Effector memory CD8-positive, alpha-beta T cell (primary cell): ENCODE measurements at regions not wholly inside any gene's neighbourhood (a gene's known extent, or its start where the extent isn't known, plus 50 kb on each side); places are given as distances from the start of the nearest gene placed in this dataset.
"Not testable (repeated sequence)": the region's sequence is repeated elsewhere in the genome, so short reads cannot be mapped to it uniquely, and the experiment has no call there.

ENCODE experiments used
- ATAC-seq: fragments of 150-1000 bp; cut with Tn5 transposase; replicated peaks from 2 replicates; pipeline ENCODE4 v1.10.0; 2021; ENCODE audit warnings: mild to moderate bottlenecking, moderate library complexity
- DNase-seq, 3 experiments: peaks; one replicate each; pipeline ENCODE4 v3.0.0; 2021
- H3K27ac Mint-ChIP-seq, 2 donors: one replicate each; pipeline ENCODE4 v1.8.0; 2022; ENCODE audit warnings: mild to moderate bottlenecking in 2 of 2, mixed read lengths in 2 of 2, moderate library complexity in 2 of 2
- H3K27me3 Mint-ChIP-seq, 2 donors: one replicate each; pipeline ENCODE4 v1.8.0; 2022; ENCODE audit warnings: mixed read lengths in 2 of 2
- H3K36me3 Mint-ChIP-seq: one replicate; pipeline ENCODE4 v1.8.0; 2022; ENCODE audit warnings: mild to moderate bottlenecking, moderate library complexity, mixed read lengths; ENCODE audit not compliant: insufficient read depth
- H3K4me1 Mint-ChIP-seq, 2 donors: one replicate each; pipeline ENCODE4 v1.8.0; 2022; ENCODE audit warnings: low read depth in 2 of 2, mixed read lengths in 2 of 2
- H3K4me3 Mint-ChIP-seq, 2 donors: one replicate each; pipeline ENCODE4 v1.8.0; 2022; ENCODE audit warnings: mild to moderate bottlenecking in 2 of 2, mixed read lengths in 2 of 2, moderate library complexity in 2 of 2
- H3K9me3 Mint-ChIP-seq, 2 donors: one replicate each; pipeline ENCODE4 v1.8.0; 2022; ENCODE audit warnings: mixed read lengths in 2 of 2

- H3K4me3 Mint-ChIP-seq = no peak overlapping the region
- ATAC-seq (no peak), DNase-seq (no peak)
- H3K27ac Mint-ChIP-seq = no peak overlapping the region
- H3K27me3 Mint-ChIP-seq = no peaks in the 10 kb centered on the region
- H3K36me3 Mint-ChIP-seq = no peaks in the 10 kb centered on the region
- H3K9me3 Mint-ChIP-seq = peaks cover 0 to 4% of the 10 kb centered on the region in 2 donors
- H3K4me1 Mint-ChIP-seq = no peaks in the 10 kb centered on the region
Observed at GRCh38 chr7:82616059-82616728, 172.6 kb upstream of the CACNA2D1 start.

GRCh38 chr7:82615527-82615926, 171.9 kb upstream of the CACNA2D1 start:
- Mint-ChIP-seq H3K36me3 (no peaks in the 10 kb centered on the region), H3K27me3 (no peaks in the 10 kb centered on the region), H3K9me3 (peaks cover 0 to 3% of the 10 kb centered on the region in 2 donors), H3K4me1 (no peaks in the 10 kb centered on the region), H3K4me3 (no peak overlapping the region), H3K27ac (no peak overlapping the region)
- DNase-seq = no peak
- no peak for ATAC-seq

GRCh38 chr7:82609746-82610145, 166.2 kb upstream of the CACNA2D1 start:
- no peaks in the 10 kb centered on the region for H3K36me3 Mint-ChIP-seq
- H3K27ac Mint-ChIP-seq = no peak overlapping the region
- H3K4me1 Mint-ChIP-seq = no peaks in the 10 kb centered on the region
- no peaks in the 10 kb centered on the region for H3K27me3 Mint-ChIP-seq
- no peak for ATAC-seq
- H3K9me3 Mint-ChIP-seq = peaks cover 0 to 2% of the 10 kb centered on the region in 2 donors
- DNase-seq = no peak
- no peak overlapping the region for H3K4me3 Mint-ChIP-seq

- Mint-ChIP-seq H3K4me3 (no peak overlapping the region), H3K4me1 (no peaks in the 10 kb centered on the region), H3K36me3 (no peaks in the 10 kb centered on the region), H3K27ac (no peak overlapping the region), H3K9me3 (peaks cover 0 to 2% of the 10 kb centered on the region in 2 donors), H3K27me3 (no peaks in the 10 kb centered on the region)
- ATAC-seq (no peak), DNase-seq (no peak)
Observed at GRCh38 chr7:82605247-82605864, 161.8 kb upstream of the CACNA2D1 start.

- Mint-ChIP-seq H3K27ac (no peak overlapping the region), H3K4me3 (no peak overlapping the region), H3K27me3 (no peaks in the 10 kb centered on the region), H3K36me3 (no peaks in the 10 kb centered on the region), H3K4me1 (no peaks in the 10 kb centered on the region), H3K9me3 (no peaks in the 10 kb centered on the region)
- no peak for ATAC-seq
- no peak for DNase-seq
Observed at GRCh38 chr7:82602066-82602465, 158.5 kb upstream of the CACNA2D1 start.

GRCh38 chr7:82600531-82600930, 157.0 kb upstream of the CACNA2D1 start:
- no peak overlapping the region for H3K4me3 Mint-ChIP-seq
- DNase-seq (no peak), ATAC-seq (no peak)
- H3K9me3 Mint-ChIP-seq = no peaks in the 10 kb centered on the region
- H3K27me3 Mint-ChIP-seq = no peaks in the 10 kb centered on the region
- H3K4me1 Mint-ChIP-seq = no peaks in the 10 kb centered on the region
- no peaks in the 10 kb centered on the region for H3K36me3 Mint-ChIP-seq
- H3K27ac Mint-ChIP-seq = no peak overlapping the region

GRCh38 chr7:82599895-82600294, 156.3 kb upstream of the CACNA2D1 start:
- H3K27me3 Mint-ChIP-seq = no peaks in the 10 kb centered on the region
- H3K36me3 Mint-ChIP-seq = no peaks in the 10 kb centered on the region
- DNase-seq (no peak), ATAC-seq (no peak)
- no peak overlapping the region for H3K4me3 Mint-ChIP-seq
- H3K27ac Mint-ChIP-seq = no peak overlapping the region
- H3K4me1 Mint-ChIP-seq = no peaks in the 10 kb centered on the region
- H3K9me3 Mint-ChIP-seq = no peaks in the 10 kb centered on the region

GRCh38 chr7:82598958-82599357, 155.4 kb upstream of the CACNA2D1 start:
- no peaks in the 10 kb centered on the region for H3K9me3 Mint-ChIP-seq
- no peaks in the 10 kb centered on the region for H3K4me1 Mint-ChIP-seq
- H3K27me3 Mint-ChIP-seq = no peaks in the 10 kb centered on the region
- no peak overlapping the region for H3K27ac Mint-ChIP-seq
- ATAC-seq = no peak
- DNase-seq = no peak
- H3K4me3 Mint-ChIP-seq = no peak overlapping the region
- no peaks in the 10 kb centered on the region for H3K36me3 Mint-ChIP-seq

- DNase-seq, H3K9me3 Mint-ChIP-seq, ATAC-seq, H3K36me3 Mint-ChIP-seq, H3K4me1 Mint-ChIP-seq, H3K4me3 Mint-ChIP-seq, H3K27me3 Mint-ChIP-seq, H3K27ac Mint-ChIP-seq: not testable (repeated sequence)
Observed at GRCh38 chr7:82595795-82596194, 152.2 kb upstream of the CACNA2D1 start.

- ATAC-seq = no peak
- Mint-ChIP-seq H3K27ac (no peak overlapping the region), H3K27me3 (no peaks in the 10 kb centered on the region), H3K4me3 (no peak overlapping the region), H3K4me1 (no peaks in the 10 kb centered on the region), H3K36me3 (no peaks in the 10 kb centered on the region), H3K9me3 (peaks cover 0 to 6% of the 10 kb centered on the region in 2 donors)
- DNase-seq = no peak
Observed at GRCh38 chr7:82595176-82595575, 151.6 kb upstream of the CACNA2D1 start.

- peaks cover 0 to 7% of the 10 kb centered on the region in 2 donors for H3K9me3 Mint-ChIP-seq
- no peak for ATAC-seq
- H3K36me3 Mint-ChIP-seq = no peaks in the 10 kb centered on the region
- H3K27me3 Mint-ChIP-seq = no peaks in the 10 kb centered on the region
- H3K4me1 Mint-ChIP-seq = no peaks in the 10 kb centered on the region
- no peak for DNase-seq
- no peak overlapping the region for H3K27ac Mint-ChIP-seq
- no peak overlapping the region for H3K4me3 Mint-ChIP-seq
Observed at GRCh38 chr7:82594665-82595064, 151.1 kb upstream of the CACNA2D1 start.

- Mint-ChIP-seq H3K27ac (no peak overlapping the region), H3K27me3 (no peaks in the 10 kb centered on the region), H3K4me3 (no peak overlapping the region), H3K36me3 (no peaks in the 10 kb centered on the region), H3K4me1 (no peaks in the 10 kb centered on the region), H3K9me3 (peaks cover 0 to 7% of the 10 kb centered on the region in 2 donors)
- DNase-seq (no peak), ATAC-seq (no peak)
Observed at GRCh38 chr7:82593780-82594179, 150.2 kb upstream of the CACNA2D1 start.

- Mint-ChIP-seq H3K4me1 (no peaks in the 10 kb centered on the region), H3K9me3 (peaks cover 0 to 7% of the 10 kb centered on the region in 2 donors), H3K4me3 (no peak overlapping the region), H3K27ac (no peak overlapping the region), H3K27me3 (no peaks in the 10 kb centered on the region), H3K36me3 (no peaks in the 10 kb centered on the region)
- ATAC-seq = no peak
- no peak for DNase-seq
Observed at GRCh38 chr7:82592416-82592815, 148.8 kb upstream of the CACNA2D1 start.

GRCh38 chr7:82579047-82579446, 135.5 kb upstream of the CACNA2D1 start:
- Mint-ChIP-seq H3K9me3 (peaks cover 0 to 3% of the 10 kb centered on the region in 2 donors), H3K27me3 (no peaks in the 10 kb centered on the region), H3K4me1 (no peaks in the 10 kb centered on the region), H3K36me3 (peaks cover 2% of the 10 kb centered on the region), H3K27ac (no peak overlapping the region), H3K4me3 (no peak overlapping the region)
- ATAC-seq (no peak), DNase-seq (no peak)
